HL-60 (cell line): ENCODE measurements at regions not wholly inside any gene's neighbourhood (a gene's known extent, or its start where the extent isn't known, plus 50 kb on each side); places are given as distances from the start of the nearest gene placed in this dataset.

ENCODE experiments used
- TF ChIP-seq, protein P1 (sequence below): IDR thresholded peaks from one replicate; pipeline ENCODE4 v1.5.1; 2011; ENCODE audit warnings: low read length, control low read depth, inconsistent platforms; ENCODE audit not compliant: insufficient read depth
- TF ChIP-seq, protein P2 (sequence below): IDR thresholded peaks from 2 replicates; pipeline ENCODE4 v1.6.1; 2012; ENCODE audit warnings: low read depth; ENCODE audit not compliant: insufficient replicate concordance

DNA sequence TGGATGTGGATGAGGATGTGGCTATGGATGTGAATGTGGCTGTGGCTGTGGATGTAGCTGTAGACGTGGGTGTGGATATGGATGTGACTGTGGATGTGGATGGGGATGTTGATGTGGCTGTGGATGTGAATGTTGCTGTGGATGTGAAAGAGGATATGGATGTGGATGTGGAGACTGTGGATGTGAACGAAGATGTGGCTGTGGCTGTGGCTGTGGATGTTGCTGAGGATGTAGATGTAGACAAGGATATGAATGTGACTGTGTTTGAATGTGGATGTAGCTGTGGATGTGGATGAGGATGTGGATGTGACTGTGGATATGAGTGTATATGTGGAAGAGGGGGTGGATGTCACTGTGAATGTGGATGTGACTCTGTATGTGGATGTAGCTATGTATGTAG is 884.6 kb upstream of the CHAC2 start:
- TF ChIP-seq, protein P1, sequence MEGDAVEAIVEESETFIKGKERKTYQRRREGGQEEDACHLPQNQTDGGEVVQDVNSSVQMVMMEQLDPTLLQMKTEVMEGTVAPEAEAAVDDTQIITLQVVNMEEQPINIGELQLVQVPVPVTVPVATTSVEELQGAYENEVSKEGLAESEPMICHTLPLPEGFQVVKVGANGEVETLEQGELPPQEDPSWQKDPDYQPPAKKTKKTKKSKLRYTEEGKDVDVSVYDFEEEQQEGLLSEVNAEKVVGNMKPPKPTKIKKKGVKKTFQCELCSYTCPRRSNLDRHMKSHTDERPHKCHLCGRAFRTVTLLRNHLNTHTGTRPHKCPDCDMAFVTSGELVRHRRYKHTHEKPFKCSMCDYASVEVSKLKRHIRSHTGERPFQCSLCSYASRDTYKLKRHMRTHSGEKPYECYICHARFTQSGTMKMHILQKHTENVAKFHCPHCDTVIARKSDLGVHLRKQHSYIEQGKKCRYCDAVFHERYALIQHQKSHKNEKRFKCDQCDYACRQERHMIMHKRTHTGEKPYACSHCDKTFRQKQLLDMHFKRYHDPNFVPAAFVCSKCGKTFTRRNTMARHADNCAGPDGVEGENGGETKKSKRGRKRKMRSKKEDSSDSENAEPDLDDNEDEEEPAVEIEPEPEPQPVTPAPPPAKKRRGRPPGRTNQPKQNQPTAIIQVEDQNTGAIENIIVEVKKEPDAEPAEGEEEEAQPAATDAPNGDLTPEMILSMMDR: no peak
- TF ChIP-seq, protein P2, sequence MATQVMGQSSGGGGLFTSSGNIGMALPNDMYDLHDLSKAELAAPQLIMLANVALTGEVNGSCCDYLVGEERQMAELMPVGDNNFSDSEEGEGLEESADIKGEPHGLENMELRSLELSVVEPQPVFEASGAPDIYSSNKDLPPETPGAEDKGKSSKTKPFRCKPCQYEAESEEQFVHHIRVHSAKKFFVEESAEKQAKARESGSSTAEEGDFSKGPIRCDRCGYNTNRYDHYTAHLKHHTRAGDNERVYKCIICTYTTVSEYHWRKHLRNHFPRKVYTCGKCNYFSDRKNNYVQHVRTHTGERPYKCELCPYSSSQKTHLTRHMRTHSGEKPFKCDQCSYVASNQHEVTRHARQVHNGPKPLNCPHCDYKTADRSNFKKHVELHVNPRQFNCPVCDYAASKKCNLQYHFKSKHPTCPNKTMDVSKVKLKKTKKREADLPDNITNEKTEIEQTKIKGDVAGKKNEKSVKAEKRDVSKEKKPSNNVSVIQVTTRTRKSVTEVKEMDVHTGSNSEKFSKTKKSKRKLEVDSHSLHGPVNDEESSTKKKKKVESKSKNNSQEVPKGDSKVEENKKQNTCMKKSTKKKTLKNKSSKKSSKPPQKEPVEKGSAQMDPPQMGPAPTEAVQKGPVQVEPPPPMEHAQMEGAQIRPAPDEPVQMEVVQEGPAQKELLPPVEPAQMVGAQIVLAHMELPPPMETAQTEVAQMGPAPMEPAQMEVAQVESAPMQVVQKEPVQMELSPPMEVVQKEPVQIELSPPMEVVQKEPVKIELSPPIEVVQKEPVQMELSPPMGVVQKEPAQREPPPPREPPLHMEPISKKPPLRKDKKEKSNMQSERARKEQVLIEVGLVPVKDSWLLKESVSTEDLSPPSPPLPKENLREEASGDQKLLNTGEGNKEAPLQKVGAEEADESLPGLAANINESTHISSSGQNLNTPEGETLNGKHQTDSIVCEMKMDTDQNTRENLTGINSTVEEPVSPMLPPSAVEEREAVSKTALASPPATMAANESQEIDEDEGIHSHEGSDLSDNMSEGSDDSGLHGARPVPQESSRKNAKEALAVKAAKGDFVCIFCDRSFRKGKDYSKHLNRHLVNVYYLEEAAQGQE: no peak
